GM10248 (cell line): ENCODE measurements at regions not wholly inside any gene's neighbourhood (a gene's known extent, or its start where the extent isn't known, plus 50 kb on each side); places are given as distances from the start of the nearest gene placed in this dataset.

Experiments used
- CTCF ChIA-PET: fragments of 300-600 bp; sonication (Branson Sonifier 250); formaldehyde crosslinking; extraction: SDS; loops from one replicate; lab custom pipeline; 2021; ENCODE audit warnings: antibody characterized with exemption; lab: Yijun Ruan, JAX
- POLR2A ChIA-PET: fragments of 350-650 bp; sonication (Branson Sonifier 250); formaldehyde crosslinking; extraction: SDS; loops from one replicate; lab custom pipeline; 2020; ENCODE audit warnings: antibody characterized with exemption; lab: Yijun Ruan, JAX
- DNase-seq: peaks from one replicate; pipeline ENCODE4 v3.0.0; 2012; ENCODE audit errors: extremely low spot score
- CTCF ChIP-seq: IDR thresholded peaks from 2 replicates; pipeline ENCODE4 v1.5.1; 2012; ENCODE audit warnings: mild to moderate bottlenecking, low read depth; ENCODE audit errors: extremely low read depth, missing control alignments, control extremely low read depth

- POLR2A ChIA-PET = no interaction called here
- no peak for DNase-seq
- CTCF ChIA-PET = no interaction called here
- no peak for TF ChIP-seq CTCF
These were observed 1439.0 kb upstream of the SPRY2 start for GRCh38 chr13:81779876-81780275.

- POLR2A ChIA-PET = no interaction called here
- CTCF ChIA-PET = no interaction called here
- no peak for DNase-seq
- no peak for TF ChIP-seq CTCF
These were observed 1437.4 kb upstream of the SPRY2 start for GRCh38 chr13:81778350-81778749.

DNA sequence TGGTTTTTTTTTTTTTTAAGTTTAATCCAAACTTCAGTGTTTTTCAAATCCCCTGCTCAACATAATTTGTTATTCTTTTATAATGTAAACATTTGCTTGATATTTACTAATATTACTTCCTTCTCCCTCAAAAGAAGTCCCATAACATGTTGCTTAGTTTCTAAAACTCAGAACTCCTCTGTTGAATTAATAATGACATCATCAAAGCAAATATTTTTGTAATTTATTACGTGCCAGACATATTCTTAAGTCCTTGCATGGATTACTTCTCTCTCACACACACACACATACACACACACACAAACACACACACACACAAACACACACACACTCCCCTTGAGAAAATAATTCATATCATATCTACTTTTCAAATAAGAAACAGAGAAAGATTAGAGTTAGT is 1432.3 kb upstream of the SPRY2 start:
- POLR2A ChIA-PET = no interaction called here
- no peak for DNase-seq
- no peak for TF ChIP-seq CTCF
- CTCF ChIA-PET = interaction anchor here (1.5 kb wide), 1 partner anchor 11 kb away, joined by 3 read pairs; no protein-coding TSS in a partner anchor

- ChIA-PET POLR2A (no interaction called here), CTCF (no interaction called here)
- no peak for DNase-seq
- no peak for TF ChIP-seq CTCF
These were observed 1431.0 kb upstream of the SPRY2 start for GRCh38 chr13:81771951-81772350.

DNA sequence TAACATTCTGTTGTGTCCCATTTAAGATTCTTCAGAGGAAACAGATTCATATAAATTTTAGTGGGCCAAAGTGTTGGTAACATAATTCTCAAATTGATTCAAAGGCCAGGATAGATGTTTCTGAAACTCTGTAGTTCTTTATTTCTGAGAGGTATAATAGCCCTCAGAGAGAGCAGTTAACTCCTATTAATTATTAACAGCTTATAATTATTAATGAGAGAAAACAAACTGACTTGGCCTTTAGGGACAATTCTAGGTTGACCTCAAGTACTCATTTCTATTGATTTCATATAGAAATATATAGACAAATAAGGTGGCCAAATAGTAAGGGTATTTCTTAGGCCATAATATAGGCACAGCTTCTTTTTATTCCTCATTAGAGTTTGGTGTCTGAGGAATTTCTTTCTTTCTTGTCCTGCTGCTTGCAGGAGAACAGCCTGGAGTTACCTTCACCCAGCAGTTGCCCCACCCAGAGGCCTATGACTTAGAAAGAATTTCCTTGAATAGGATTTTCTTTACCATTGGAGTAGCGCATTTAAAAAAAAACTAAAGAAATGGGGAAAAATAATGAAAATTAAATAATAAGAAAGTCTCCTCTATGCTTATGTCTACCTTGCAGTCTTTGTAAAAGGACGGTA is 1430.1 kb upstream of the SPRY2 start:
- CTCF ChIA-PET = no interaction called here
- DNase-seq = no peak
- POLR2A ChIA-PET = no interaction called here
- TF ChIP-seq CTCF = no peak

DNA sequence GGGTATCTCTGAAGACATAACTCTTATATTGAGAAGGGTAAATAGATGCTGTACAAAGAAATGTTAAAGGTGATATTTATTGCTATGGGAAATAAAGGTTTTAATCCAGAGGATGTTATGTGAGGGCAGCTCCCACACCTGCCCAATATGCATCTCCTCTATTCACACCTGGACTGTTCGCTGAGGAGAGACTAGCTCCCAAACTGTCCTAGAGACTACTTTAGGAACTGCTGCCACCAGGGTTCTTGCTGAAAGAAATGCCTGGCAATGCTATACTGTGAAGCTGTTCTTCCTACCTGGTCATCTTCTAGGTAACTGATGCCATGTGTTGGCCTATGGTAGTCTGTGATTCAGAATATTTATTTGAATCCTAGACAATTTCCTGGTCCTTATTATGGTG is 1421.5 kb upstream of the SPRY2 start:
- TF ChIP-seq CTCF = no peak
- CTCF ChIA-PET = interaction anchor here (1.2 kb wide), 1 partner anchor 11 kb away, joined by 3 read pairs; no protein-coding TSS in a partner anchor
- POLR2A ChIA-PET = no interaction called here
- DNase-seq = no peak
